Activated CD8-positive, alpha-beta memory T cell treated with anti-CD3 and anti-CD28 coated beads for 24 hours (primary cell): ENCODE measurements at regions not wholly inside any gene's neighbourhood (a gene's known extent, or its start where the extent isn't known, plus 50 kb on each side); places are given as distances from the start of the nearest gene placed in this dataset.
"Not testable (repeated sequence)": the region's sequence is repeated elsewhere in the genome, so short reads cannot be mapped to it uniquely, and the experiment has no call there.

Source experiments
- DNase-seq: peaks from one replicate; pipeline ENCODE4 v3.0.0-alpha.2; 2020

DNA sequence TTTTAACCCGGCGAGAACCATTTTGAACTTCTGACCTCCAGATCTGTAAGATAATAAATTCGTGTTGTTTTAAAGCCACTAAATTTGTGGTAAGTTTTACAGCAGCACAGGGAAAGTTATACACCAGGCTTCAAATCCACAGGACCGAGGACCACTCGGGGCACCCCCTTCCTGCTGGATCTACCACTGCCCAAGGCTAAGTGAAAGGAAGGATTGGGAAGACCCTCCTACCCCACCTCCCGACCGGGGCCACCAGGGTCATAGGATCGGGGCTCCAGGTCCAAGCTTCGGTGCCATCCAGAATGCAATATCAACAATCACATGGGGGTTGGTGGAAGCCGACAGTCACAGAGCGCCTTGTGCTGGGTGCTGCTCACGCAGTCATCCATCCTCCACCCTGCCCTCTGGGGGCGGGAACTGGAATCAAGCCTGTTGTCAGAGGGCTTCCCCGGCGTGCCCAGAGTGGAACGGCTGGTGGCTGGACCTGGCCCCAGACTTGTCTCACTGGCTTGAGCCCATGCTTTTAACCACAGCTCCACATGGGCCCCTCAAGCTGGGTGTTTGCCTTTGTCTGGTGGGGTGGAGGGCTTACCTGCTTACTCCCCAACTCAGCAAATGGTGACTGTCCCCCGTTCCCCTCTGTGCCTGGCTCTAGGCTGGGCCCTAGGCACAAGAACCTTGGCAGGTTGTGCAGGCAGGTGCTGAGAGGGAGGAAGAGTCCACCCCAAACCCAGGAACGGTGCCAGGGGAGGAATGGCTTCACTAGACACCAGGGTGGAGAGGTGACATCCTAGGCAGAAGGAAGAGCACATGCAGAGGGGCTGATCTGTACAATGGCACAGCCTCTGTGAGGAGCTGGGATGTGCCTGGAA is 180.3 kb upstream of the RTL1 start:
- peak; percentile 44 for DNase-seq

DNA sequence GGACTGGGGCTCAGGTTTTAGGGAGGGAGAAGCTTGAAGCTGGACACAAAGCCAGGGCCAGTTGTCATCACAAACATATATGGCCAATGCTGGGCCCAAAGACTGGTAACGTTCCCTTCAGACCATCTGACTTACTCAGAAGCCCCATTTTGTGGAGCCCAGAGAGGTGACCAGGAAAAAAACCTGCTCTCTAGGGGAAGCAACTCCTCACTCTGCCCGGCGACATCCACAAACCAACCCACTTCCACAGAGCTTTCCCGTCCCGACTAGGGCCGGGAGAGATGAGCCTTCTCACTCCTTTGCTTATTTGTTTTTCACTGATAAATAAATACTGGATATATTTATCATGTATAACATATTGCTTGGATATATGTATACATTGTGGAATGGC is 180.9 kb upstream of the RTL1 start:
- DNase-seq, result no peak

DNA sequence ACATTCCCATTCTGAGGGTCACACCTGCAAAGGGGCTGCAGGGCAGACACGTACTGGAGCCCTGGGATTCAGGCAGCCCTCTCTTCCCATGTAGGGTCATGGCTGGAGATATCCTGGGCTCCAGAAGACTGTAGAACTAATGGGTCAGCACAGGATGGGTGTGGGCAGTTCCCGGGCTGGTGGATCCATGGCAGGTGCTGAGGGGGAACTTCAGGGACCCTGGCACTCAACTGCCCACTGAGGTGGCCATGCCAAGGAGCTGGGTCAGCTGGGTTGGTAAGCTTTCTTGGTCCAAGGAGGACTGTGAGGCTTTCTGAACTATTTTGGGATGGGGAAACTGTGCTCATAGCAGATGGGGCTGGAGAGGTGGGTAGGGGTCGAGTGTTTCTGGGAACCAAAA is 183.4 kb upstream of the RTL1 start:
- no peak for DNase-seq

DNA sequence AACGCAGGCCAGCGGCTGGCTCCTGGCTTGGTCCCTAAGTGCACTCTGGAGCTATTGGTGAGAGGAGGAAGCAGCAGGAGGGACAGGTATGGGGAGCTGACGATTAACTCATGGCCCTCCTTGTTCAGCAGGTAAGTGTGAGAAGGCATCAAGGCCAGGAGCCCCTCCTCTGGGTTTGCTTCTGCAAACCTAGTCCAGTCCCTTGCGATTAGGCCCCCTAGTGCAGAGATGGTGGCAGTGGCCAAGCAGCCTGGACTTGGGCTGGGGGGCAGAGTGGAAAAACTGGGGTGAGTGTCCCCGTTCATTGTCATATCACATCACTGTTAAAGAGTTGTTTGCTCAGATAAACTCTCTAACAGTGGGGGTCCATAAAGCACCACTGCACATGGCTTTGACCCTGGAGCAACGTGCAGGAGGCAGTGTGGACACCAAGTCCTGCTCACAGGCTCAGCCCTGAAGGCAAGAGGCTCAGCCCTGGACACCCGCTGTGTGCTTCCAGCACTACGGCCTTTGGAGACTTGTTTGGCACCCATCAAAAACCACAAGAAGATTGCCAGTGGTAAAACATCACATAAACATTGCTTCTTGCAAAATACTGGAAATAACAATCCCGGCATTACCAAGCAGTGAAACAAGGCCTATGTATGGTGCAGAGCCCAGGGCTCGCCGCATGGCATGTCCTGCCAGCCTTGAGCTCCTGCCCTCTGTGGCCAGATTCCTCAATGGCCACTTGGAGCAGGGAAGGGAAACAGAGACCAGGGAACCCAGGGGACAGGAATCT is 184.3 kb upstream of the RTL1 start:
- peak; percentile 40 for DNase-seq

DNA sequence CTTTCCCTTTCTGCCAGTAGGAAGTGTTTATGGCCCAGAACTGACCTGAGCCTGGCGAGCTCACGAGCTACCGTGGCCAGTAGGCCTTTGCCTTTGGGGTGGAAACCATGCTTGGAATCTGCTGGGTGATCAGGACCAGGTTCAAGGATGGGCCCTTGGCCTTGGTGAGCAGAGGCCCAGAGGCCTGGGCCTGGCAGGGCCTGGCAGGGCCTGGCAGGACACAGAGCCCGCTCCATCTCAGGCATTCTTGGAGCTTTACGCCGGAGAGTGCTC is 184.8 kb upstream of the RTL1 start:
- no peak for DNase-seq

DNA sequence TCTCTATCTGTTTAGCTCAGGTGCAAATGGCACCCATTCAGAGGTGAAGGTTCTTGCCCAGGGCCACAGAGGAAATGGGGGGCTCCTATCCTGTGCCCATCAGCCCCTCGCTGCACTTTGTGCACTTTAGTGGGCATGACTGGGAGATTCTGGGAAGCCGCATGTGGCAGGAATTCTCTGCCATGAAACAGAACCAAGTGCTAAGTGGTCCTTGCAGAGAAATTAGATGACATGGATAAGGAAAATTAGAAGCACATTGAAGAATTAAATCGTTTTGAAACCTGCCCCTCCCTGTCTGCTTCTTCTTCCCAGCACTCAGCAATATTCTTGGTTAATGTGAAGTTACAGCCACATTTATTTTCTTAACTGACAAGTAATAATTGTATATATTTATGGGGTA is 185.2 kb upstream of the RTL1 start:
- DNase-seq, result no peak

DNA sequence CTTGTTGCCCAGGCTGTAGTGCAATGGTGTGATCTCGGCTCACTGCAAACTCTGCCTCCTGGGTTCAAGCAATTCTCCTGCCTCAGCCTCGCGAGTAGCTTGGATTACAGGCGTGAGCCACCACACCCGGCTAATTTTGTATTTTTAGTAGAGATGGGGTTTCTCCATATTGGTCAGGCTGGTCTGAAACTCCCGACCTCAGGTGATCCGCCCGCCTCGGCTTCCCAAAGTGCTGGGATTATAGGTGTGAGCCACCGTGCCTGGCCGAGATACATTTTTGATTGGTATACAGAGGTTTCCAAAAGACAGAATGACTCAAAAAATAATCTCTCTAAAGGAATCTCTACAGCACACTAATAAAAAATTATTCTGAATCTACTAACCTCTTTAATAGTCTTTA is 187.0 kb upstream of the RTL1 start:
- DNase-seq, result not testable (repeated sequence)

DNA sequence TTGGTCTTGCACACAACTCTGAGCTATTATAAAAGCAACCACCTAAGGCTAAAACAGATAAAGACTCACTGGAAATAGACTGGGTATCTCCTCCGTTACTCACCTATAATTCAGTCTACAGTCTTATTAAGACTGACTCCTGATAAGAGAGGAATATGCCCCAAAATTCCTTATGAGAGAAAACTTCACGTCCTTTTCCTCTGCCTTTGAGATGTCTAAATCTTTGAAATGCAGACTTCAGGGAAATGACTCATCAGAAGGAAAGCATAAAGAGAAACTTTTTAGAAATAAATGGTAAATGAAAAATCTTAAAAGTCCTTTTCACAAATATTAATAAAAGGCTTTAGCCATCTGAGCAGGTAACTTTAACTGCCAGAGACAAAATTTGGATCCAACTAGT is 187.5 kb upstream of the RTL1 start:
- no peak for DNase-seq

DNA sequence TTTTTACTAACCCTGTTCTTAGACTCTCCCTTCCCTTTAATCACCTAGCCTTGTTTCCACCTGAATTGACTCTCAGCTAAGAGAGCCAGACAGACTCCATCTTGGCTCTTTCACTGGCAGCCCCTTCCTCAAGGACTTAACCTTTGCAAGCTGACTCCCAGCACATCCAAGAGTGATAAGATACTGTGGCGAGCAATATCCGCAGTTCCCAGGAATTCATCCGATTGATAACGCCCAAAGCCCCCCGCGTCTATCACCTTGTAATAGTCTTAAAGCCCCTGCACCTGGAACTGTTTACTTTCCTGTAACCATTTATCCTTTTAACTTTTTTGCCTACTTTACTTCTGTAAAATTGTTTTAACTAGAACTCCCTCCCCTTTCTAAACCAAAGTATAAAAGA is 191.4 kb upstream of the RTL1 start:
- not testable (repeated sequence) for DNase-seq

DNA sequence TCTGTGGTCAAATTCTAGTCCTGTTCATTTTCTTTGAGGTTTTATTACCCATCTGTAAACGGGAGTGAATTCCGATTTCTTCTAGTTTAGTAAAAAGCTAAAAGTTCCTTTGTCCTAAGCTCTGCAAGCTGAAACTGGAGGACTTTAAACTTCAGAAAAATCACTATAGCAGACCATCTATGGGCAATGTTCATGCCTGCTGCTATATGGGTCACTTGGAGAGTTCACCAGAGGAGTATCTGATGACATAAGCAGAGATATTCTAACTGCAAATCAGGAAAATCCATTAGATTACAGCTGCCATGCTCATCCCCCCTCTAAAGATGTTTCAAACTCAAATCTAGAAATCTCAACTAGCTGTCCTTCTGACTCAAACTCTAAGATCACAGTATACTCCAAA is 193.0 kb upstream of the RTL1 start:
- no peak for DNase-seq

DNA sequence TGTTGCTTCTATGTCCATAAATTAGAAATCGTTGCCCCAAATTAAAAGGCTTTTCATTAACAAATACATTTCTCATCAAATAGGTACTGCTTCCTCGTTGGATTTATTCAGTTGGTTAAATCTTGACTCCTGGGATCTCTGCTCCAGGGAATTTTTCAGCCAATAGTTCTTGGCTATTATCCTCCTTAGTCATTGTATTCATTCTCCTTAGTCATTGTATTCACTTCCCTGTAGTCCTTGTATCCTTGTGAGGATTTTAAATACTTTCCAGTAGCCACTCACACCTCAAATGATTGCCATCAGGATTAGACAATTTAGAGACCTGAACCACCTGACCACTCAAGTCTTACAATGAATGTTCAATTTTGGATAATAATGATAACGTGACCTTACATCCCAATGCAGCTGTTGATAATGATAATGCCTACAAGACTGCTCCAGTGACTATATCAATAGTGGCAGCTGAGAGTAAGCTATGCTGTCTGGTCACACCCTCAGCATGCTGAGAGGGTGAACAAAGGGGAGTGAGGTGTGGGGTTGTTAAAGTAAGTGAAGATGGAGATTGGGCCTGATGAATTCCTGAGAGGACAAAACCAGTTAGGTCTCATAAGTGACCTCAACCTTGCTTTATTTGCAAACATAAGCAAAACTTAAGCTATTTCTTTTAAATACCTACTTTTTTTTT is 193.7 kb upstream of the RTL1 start:
- DNase-seq, result no peak

DNA sequence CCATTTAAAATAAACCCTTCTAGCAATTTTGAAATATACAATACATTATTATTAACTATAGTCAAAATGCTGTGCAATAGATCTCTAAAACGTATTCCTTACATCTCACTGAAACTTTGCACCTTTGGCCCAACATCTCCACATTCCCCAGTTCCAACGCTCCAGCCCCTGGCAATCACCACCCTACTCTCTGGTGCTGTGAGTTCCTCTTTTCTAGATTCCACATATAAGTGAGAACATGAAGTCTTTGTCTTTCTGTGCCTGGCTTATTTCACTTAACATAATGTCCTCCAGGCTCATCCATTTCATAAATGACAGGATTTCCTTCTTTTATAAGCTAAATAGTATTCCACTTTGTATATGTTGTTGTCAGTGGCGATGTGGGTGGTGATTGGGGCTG is 194.7 kb upstream of the RTL1 start:
- no peak for DNase-seq

DNA sequence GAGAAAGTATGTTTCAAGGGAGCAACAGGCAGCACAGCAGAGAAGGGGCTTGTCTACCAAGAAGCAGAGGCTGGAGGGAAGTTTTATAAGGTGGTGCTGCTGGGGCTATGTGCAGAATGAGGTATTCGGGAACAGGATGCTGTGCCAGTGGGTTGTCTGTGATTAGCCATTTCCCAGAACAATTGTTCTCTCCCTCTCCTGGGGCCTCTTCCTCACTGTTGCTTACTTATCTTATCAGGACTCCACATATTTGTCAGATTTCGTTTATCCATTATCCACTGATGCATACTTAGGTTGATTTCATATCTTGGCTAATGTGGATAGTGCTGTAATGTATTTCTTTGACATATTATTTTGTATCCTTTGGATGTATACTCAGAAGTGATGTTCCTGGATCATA is 195.1 kb upstream of the RTL1 start:
- no peak for DNase-seq

DNA sequence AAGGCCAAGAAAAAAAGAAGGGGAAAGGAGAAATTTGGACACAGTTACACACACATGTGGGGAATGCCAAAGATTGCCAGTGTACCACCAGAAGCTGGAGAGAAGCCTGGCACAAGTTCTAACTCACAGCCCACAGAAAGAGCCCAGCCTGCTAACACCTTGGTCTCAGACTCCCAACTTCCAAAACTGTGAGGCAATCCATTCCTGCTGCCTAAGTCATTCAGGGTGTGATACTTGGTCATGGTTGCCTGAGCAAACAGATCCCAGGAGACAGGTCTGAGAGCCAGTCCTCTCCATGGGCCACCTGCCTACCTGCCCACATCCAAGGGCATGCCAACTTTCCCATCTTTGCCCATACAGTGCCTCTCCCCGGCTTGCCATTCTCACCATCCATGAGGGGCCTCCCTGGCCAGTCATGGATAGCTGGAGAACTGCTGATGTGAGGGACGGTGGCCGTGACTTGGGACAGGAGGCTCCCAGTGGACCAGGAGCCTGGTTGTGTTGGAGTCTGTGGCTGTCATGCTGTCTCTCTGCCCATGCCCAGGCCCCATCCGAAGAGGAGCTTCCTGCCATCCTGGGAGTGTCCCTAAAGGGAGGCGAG is 198.0 kb upstream of the RTL1 start:
- peak; percentile 33 for DNase-seq

DNA sequence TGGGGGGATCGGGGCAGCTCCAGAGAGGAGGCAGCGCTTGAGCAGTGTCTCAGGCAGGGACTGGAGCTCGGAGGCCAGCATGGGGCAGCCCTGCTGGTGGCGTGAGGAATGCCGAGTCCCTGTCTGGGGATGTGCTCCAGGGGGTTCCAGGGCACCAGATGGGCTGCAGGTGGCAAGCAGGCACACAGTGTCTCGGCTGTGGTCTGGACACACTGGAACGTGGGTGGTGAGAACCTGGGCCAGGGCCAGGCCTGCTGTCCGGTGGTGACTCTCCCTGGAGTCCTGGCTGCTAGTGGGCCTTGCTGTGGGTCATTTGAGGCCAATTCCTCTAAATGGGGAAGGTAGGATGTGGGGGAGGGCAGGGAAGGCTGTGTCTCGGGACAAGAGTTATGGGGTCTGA is 199.4 kb upstream of the RTL1 start:
- DNase-seq, result peak; percentile 24

DNA sequence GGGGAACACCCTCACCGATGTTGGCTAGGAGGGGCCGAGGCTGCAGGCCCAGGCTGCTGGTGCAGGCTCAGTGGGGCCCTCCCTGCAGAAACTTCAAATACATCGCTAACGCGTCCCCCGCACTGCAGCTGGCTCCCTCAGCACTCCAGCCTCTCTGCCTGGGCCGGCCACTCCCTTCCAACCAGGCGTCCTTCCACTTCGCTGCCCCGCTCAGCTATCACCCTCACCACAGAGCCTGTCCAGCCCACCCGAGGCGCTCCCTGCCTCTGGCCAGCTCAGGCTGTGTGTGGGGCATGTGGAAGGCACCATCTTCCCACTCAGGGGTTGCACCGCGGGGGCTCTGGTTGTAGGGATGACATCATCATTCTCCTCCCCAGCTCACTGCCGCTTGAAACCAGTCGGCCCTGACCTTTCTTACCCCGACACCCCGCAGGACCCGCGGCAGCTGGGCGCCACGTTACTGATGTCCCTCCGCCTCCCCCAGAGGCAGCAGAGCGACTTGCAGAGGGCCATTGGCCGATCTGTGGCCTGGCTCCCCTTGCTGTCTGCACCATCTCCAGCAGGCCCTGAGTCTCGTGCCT is 199.9 kb upstream of the RTL1 start:
- DNase-seq, result peak; percentile 50

DNA sequence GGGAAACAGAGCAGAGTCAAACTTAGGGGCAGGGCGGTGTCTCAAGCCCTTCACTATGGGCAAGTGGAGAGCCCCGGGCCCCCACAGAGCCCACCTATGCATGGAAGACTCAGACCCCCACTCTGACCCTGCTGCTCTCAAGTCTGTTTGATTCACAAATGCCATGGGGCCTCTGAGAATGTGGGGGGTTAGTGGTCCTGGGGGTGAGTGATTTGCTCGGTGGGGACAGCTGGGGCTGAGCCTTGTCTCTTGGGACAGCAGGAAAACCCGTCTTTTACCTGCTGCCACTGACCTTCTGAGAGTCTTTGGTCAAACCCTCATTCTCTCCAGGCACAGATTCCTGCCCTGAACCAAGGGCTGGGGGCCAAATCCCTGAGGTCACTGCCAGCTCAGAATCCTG is 201.0 kb upstream of the RTL1 start:
- peak; percentile 21 for DNase-seq

DNA sequence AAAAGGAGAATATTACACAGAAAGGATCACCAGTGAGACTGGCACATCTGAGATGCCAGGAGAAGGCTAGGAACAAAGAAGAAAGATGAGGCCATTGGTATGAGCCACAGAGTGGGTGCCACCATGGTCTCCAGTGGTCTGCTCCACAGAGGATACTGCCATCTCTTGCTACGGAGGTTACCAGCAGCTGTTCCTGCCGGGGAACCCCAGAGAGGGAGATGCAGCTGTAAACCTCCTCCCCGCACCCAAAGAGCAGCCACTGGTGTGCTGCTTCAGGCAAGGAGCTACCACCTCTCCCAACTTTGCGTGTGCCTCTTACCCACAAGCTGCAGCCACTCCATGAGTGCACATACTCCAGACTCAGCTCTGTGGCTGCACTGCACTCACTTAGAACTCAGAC is 201.5 kb upstream of the RTL1 start:
- DNase-seq, result no peak

DNA sequence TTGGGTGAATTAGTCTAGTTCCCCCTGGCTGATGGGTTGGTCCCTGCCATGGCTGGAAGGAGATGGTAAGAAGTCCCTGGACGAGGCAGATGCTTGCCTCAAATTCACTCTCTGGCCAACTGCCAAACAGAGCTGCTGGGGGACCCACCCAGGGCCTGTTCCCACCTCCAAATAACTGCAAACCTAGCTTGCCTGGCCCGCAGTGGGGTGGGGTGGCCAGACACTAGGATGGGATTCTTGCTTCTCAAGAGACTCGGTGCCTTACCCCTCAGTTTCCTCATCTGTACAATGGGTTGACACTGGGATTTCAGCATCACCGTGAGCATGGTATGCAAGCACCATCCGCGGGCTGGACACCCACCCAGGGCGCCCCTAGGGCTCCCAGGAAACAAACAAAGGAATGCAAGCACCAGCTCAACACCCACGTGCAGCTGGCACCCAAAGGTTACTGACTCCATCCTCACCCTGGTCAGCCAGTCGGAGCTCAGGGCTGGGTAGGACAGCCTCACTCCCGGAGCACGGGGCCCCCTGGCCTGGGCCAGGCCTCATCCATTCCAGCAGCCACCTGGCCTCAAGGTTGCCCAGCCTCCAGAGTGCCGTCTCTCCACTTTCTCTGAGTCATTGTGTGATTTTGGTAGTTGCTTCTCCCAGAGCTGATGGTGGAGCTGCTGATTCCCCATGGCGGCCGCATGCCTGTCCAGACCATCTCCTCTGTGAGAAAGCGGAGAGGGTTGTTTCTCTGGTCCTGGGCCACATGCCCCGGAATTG is 205.2 kb upstream of the RTL1 start:
- DNase-seq, result peak; percentile 40

DNA sequence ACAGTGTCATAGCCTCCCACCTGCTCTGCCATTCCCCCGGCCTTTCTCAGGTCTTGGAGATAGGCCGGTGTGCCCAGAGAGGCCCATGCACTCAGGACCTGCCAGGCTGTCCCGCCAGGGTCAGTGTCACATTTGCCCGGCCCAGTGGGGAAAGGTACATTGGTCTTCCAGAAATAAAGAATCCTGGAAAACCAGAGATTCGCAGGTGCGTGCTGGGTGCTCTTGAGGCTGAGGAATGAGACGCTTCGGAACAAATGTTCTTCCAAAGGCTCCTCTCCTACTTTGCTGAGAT is 205.8 kb upstream of the RTL1 start:
- DNase-seq, result peak; percentile 26

DNA sequence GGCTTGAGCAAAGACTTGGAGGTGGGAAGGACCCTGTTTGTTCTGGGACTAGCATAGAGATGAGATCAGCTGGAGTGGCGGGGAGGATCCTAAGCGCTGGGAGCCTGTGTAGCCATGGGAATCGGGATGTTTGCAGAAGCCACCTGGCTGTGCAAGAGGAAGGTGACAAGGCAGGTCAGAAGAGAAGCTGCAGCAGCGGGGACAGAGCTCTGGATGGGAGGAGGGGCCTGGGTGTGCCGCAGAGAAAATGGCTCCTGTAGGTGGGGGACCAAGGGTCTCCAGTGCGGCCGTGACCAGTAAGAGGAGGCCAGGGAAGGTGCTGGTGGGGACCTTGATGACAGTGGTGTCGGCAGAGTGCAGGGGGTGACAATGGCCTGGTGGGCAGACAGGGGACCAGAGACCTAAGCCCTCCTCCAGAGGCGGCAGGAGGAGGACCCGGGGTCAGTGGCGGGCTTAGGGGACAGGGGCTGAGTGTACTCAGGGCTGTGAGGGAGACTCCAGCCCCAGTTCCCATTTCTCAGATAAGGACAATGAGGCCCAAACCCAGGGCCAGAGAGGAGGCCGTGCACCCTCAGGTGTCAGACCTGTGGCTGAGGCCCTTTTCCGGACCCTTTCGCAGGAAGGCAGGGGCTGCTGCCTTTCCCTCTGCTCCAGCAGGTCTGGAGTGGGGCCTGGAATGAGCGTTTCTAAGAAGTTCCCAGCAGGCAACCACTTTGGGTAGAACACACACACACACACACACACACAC is 206.6 kb upstream of the RTL1 start:
- DNase-seq, result peak; percentile 38
